ENCODE measurements at regions not wholly inside any gene's neighbourhood (a gene's known extent, or its start where the extent isn't known, plus 50 kb on each side); places are given as distances from the start of the nearest gene placed in this dataset.
"Not testable (repeated sequence)": the region's sequence is repeated elsewhere in the genome, so short reads cannot be mapped to it uniquely, and the experiment has no call there.

DNA sequence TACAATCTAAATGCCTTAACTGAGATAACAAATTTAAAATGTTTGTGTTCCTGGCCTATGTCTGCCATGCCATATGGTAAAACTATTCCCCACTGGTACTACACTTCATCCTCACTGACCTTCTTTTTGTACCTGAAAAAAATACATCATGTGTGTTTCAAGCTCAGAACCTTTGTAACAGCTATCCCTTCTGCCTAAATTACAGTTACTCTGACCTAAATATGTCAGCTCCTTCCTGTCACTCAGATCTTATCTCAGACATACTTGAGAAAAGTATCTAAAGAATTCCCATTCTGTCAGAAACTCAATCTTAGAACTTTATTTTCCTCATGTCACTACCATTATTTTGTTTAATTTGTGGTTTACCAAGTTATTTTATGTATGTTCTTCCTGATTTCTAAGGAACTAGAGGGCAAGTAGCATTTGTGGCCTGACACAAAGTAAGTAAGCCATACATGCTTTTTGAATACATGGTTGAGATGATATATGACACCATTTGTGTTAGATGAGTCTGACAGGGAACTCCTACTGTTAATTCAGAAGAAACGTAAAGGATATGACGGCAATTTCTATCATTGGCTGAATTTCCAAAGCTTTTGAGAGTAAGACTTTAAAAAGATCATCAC lies 456.5 kb upstream of the NDST3 start:
- no peak for DNase-seq

DNA sequence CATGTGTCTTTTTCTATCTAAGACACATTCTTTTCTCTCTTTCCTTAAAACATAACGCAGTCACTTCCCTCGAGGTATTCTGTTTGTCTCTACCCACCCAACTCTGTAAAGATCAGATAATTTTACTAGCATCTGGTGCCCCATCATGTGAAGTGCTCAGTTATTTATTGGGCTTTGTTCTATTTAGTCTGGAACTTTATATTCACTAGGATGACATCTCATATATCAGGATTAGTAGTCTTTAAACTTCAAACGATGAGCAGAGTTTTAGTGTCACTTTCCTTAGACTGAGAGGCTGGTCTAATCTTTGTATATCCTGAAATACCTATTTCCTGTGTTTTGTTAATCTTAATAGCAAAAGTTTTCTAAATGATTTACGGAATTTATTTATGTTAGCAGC lies 445.5 kb upstream of the NDST3 start:
- DNase-seq: no peak

DNA sequence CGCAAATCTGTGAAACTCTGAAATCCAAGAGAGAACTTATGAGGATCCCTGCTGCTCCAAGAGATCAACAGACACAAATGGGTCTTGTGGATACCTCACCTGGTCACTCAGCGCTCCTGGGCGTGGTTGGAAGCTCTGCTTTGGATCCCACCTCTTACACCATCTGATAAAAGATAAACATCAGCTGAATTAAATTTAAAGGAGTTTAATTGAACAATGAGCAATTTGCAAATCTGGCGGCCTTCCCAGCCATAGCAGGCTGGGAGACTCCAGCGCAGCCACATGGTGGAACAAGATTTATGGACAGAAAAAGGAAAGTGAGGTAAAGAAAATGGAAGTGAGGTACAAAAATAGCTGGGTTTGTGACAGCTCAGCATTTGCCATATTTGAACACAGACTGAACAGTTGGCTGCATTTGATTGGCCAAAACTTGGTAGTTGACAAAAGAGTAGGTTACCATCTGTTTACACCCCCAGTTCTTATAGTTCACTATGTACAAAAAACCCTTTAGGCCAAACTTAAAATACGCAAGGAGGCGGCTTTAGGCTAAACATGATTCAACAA lies 437.3 kb upstream of the NDST3 start:
- DNase-seq: no peak

GRCh38 chr4:117599393-117599792 lies 434.9 kb upstream of the NDST3 start:
- DNase-seq: not testable (repeated sequence)

DNA sequence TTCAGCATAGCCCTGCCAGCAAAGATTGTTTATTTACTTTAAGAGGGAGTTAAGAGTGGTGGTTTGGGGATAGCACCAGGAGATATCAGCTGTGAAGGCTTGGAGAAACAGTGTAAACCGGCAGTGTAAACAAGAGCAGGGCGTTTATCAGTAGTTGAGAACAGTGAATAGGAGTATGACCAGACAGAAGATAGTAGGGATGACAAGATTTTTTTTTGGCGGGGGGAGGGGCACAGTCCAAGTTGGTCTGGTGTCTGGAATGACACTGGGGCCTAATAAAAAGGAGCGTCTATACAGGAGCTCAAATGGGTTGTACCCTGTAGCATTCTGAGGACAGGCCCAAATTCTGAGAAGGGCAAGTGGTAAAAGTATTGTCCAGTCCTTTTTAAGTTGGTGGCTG lies 433.4 kb upstream of the NDST3 start:
- DNase-seq: not testable (repeated sequence)

GRCh38 chr4:117610706-117611308 lies 423.5 kb upstream of the NDST3 start:
- no peak for DNase-seq

DNA sequence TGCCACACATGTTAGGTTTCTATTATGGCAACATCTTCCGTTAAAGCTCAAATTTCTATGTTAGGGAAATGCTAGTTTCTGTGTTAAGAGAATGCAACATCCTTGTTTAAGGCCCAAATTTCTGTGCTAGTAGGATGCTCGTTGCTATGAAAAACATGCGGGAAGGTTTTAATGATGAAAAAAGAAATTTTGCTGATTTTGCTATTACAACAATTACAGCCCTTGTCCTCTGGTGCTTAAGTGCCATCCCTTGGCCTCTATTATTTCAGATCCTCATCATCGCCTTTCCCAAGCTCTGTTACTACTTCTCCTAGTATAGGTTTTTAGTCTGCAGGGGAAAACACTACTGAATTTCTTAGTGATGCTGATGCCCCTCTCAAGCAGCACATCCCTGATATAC lies 412.6 kb upstream of the NDST3 start:
- DNase-seq: no peak

DNA sequence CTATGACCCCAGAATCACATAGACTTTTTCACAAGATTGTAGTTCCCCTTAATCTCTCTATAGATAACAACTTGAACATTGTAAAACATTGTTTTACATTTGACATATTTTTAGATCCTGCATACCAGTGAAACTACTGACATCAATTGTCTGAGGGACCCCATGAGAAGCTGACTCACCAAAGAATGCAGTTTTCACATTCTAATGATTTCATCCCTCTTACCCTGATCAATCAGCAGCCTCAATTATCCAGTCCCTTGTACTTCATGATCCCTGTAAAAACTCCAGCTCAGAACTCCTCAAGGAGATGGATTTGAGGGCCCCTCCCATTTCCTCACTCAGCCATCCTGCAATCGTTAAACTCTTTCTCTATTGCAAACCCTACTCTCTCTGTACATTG lies 411.0 kb upstream of the NDST3 start:
- DNase-seq: no peak

- DNase-seq: no peak
Measured at GRCh38 chr4:117626664-117627063, 407.6 kb upstream of the NDST3 start.

GRCh38 chr4:117634716-117635115 lies 399.6 kb upstream of the NDST3 start:
- DNase-seq: no peak

DNA sequence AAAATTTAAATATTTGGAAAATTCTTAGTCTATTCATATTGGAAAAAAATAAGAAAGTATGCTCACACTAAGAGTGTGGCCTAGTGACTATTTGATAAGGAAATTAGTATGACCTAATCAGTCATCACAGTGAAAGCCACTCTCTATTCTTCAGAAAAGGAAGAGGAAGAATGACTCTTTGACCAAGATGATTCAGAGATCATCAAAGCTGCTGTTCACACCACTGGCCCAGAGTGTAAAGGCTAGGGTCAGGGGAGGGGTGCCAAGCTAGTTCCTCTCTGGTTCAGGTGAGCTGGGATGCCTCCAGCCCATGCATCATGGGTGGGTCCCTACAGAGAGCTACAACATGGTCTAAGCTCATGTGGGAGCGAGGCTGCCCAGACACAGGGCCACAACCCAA lies 396.9 kb upstream of the NDST3 start:
- no peak for DNase-seq

GRCh38 chr4:117640836-117641235 lies 393.4 kb upstream of the NDST3 start:
- no peak for DNase-seq

DNA sequence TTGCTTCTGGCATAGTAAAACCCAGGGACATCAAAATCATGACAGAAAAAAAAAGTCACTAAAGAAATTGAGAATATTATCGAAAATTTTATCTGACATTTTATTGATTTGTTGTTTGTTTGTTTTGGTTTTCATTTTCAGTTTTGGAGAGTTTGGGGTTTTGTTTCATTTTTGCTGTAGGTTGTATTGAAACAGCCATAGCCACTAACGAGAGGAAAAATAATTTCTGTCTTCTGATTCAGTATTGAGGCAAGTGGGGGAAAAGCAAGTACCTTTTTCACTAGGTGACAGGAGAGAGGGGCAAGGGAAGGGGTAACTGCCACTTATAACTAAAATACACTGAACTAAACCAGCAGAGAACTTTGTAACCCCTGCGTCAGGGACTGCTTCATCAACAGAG lies 392.8 kb upstream of the NDST3 start:
- DNase-seq: no peak

DNA sequence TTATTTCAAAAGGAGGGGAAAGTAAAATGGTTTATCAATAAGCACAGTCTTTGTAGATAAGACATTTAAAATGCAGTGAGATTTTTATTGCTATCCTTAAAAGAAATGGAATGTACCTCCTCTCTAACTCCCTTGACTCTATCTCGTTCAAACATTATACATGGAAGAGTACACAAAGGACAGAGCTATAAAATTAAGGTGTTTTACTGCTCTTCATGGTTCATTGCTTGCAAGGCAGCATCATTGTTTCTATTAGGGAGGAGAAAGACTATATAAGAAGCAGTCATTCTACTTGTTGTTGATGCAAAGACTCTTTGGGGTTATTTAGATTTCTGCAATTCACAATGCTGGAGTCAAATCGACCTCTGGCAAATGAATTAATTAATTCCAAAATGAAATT lies 380.2 kb upstream of the NDST3 start:
- no peak for DNase-seq

GRCh38 chr4:117660668-117661067 lies 373.6 kb upstream of the NDST3 start:
- no peak for DNase-seq

GRCh38 chr4:117661091-117662072 lies 372.9 kb upstream of the NDST3 start:
- DNase-seq: no peak

GRCh38 chr4:117664706-117665444 lies 369.4 kb upstream of the NDST3 start:
- DNase-seq: no peak

- no peak for DNase-seq
Measured at GRCh38 chr4:117676153-117676552, 358.1 kb upstream of the NDST3 start.

GRCh38 chr4:117678861-117679260 lies 355.4 kb upstream of the NDST3 start:
- no peak for DNase-seq

GRCh38 chr4:117691572-117692351 lies 342.5 kb upstream of the NDST3 start:
- DNase-seq: no peak

- DNase-seq: no peak
Measured at GRCh38 chr4:117692538-117692937, 341.7 kb upstream of the NDST3 start.

DNA sequence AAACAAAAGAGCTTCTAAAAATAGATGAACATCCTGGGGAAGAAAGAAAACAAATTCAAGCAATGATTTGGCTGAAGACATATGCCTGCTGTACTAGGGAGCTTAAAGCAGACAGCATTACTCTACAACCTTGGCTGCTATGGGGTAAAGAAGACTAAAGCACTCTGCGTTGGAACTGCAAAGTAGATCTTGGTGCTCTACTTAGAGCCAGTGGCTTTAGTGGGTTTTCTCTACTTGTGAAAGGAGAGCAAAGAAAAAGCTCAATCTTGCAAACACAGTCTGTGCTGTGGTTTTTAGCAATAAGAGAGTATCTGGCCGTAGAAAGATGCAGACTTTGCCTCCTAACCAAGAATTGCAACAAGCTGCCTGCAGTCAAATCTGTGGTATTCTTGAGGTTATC lies 334.7 kb upstream of the NDST3 start:
- DNase-seq: no peak

All from COR-L47 (cell line).